ENCODE measurements at regions not wholly inside any gene's neighbourhood (a gene's known extent, or its start where the extent isn't known, plus 50 kb on each side); places are given as distances from the start of the nearest gene placed in this dataset.

GRCh38 chr20:11976966-11977365 lies 59.3 kb downstream of the BTBD3 start:
- H3K9me3 ChIP-seq (ENCODE audit: control insufficient read depth, low read length) = peaks cover 4% of the 10 kb centered on the region
- peaks cover 4% of the 10 kb centered on the region for H3K27me3 ChIP-seq (replicated peaks; ENCODE audit: control insufficient read depth, insufficient read depth, low read length)
- H3K36me3 ChIP-seq (ENCODE audit: control insufficient read depth, insufficient read depth, low read length, severe bottlenecking) = no peaks in the 10 kb centered on the region
- no peak for DNase-seq (ENCODE audit: low read depth)
- H3K4me3 ChIP-seq (ENCODE audit: low read length) = no peak overlapping the region
- no peak overlapping the region for H3K9ac ChIP-seq (ENCODE audit: low read length)
- no peaks in the 10 kb centered on the region for H3K4me1 ChIP-seq (ENCODE audit: control insufficient read depth, insufficient read depth, low read length)

GRCh38 chr20:11978496-11978895 lies 60.8 kb downstream of the BTBD3 start:
- Histone ChIP-seq H3K4me1 (ENCODE audit: control insufficient read depth, insufficient read depth, low read length) (no peaks in the 10 kb centered on the region), H3K9me3 (ENCODE audit: control insufficient read depth, low read length) (peaks cover 4% of the 10 kb centered on the region), H3K36me3 (ENCODE audit: control insufficient read depth, insufficient read depth, low read length, severe bottlenecking) (no peaks in the 10 kb centered on the region), H3K9ac (ENCODE audit: low read length) (no peak overlapping the region), H3K4me3 (ENCODE audit: low read length) (no peak overlapping the region), H3K27me3 (replicated peaks; ENCODE audit: control insufficient read depth, insufficient read depth, low read length) (peaks cover 6% of the 10 kb centered on the region)
- DNase-seq (ENCODE audit: low read depth) = no peak

GRCh38 chr20:11979306-11979990 lies 61.8 kb downstream of the BTBD3 start:
- H3K9ac ChIP-seq (ENCODE audit: low read length) = no peak overlapping the region
- H3K4me1 ChIP-seq (ENCODE audit: control insufficient read depth, insufficient read depth, low read length) = no peaks in the 10 kb centered on the region
- peaks cover 6% of the 10 kb centered on the region for H3K27me3 ChIP-seq (replicated peaks; ENCODE audit: control insufficient read depth, insufficient read depth, low read length)
- no peaks in the 10 kb centered on the region for H3K36me3 ChIP-seq (ENCODE audit: control insufficient read depth, insufficient read depth, low read length, severe bottlenecking)
- no peak overlapping the region for H3K4me3 ChIP-seq (ENCODE audit: low read length)
- H3K9me3 ChIP-seq (ENCODE audit: control insufficient read depth, low read length) = peaks cover 4% of the 10 kb centered on the region
- DNase-seq (ENCODE audit: low read depth) = no peak

GRCh38 chr20:11980263-11980662 lies 62.6 kb downstream of the BTBD3 start:
- Histone ChIP-seq H3K4me1 (ENCODE audit: control insufficient read depth, insufficient read depth, low read length) (no peaks in the 10 kb centered on the region), H3K36me3 (ENCODE audit: control insufficient read depth, insufficient read depth, low read length, severe bottlenecking) (no peaks in the 10 kb centered on the region), H3K4me3 (ENCODE audit: low read length) (no peak overlapping the region), H3K27me3 (replicated peaks; ENCODE audit: control insufficient read depth, insufficient read depth, low read length) (peaks cover 6% of the 10 kb centered on the region), H3K9ac (ENCODE audit: low read length) (no peak overlapping the region), H3K9me3 (ENCODE audit: control insufficient read depth, low read length) (peaks cover 4% of the 10 kb centered on the region)
- DNase-seq (ENCODE audit: low read depth) = no peak

GRCh38 chr20:11981366-11981947 lies 63.8 kb downstream of the BTBD3 start:
- H3K4me3 ChIP-seq (ENCODE audit: low read length) = no peak overlapping the region
- H3K4me1 ChIP-seq (ENCODE audit: control insufficient read depth, insufficient read depth, low read length) = no peaks in the 10 kb centered on the region
- peaks cover 6% of the 10 kb centered on the region for H3K27me3 ChIP-seq (replicated peaks; ENCODE audit: control insufficient read depth, insufficient read depth, low read length)
- no peaks in the 10 kb centered on the region for H3K36me3 ChIP-seq (ENCODE audit: control insufficient read depth, insufficient read depth, low read length, severe bottlenecking)
- H3K9me3 ChIP-seq (ENCODE audit: control insufficient read depth, low read length) = peaks cover 2% of the 10 kb centered on the region
- DNase-seq (ENCODE audit: low read depth) = no peak
- no peak overlapping the region for H3K9ac ChIP-seq (ENCODE audit: low read length)

- no peaks in the 10 kb centered on the region for H3K4me1 ChIP-seq (ENCODE audit: control insufficient read depth, insufficient read depth, low read length)
- no peaks in the 10 kb centered on the region for H3K9me3 ChIP-seq (ENCODE audit: control insufficient read depth, low read length)
- no peaks in the 10 kb centered on the region for H3K36me3 ChIP-seq (ENCODE audit: control insufficient read depth, insufficient read depth, low read length, severe bottlenecking)
- no peak overlapping the region for H3K4me3 ChIP-seq (ENCODE audit: low read length)
- peaks cover 6% of the 10 kb centered on the region for H3K27me3 ChIP-seq (replicated peaks; ENCODE audit: control insufficient read depth, insufficient read depth, low read length)
- DNase-seq (ENCODE audit: low read depth) = no peak
- no peak overlapping the region for H3K9ac ChIP-seq (ENCODE audit: low read length)
These were observed 64.7 kb downstream of the BTBD3 start for GRCh38 chr20:11982289-11982954.

- Histone ChIP-seq H3K4me3 (ENCODE audit: low read length) (no peak overlapping the region), H3K9ac (ENCODE audit: low read length) (no peak overlapping the region), H3K27me3 (replicated peaks; ENCODE audit: control insufficient read depth, insufficient read depth, low read length) (peaks cover 6% of the 10 kb centered on the region), H3K4me1 (ENCODE audit: control insufficient read depth, insufficient read depth, low read length) (no peaks in the 10 kb centered on the region), H3K36me3 (ENCODE audit: control insufficient read depth, insufficient read depth, low read length, severe bottlenecking) (no peaks in the 10 kb centered on the region), H3K9me3 (ENCODE audit: control insufficient read depth, low read length) (no peaks in the 10 kb centered on the region)
- no peak for DNase-seq (ENCODE audit: low read depth)
These were observed 65.3 kb downstream of the BTBD3 start for GRCh38 chr20:11982955-11983470.

- H3K4me1 ChIP-seq (ENCODE audit: control insufficient read depth, insufficient read depth, low read length) = no peaks in the 10 kb centered on the region
- H3K4me3 ChIP-seq (ENCODE audit: low read length) = no peak overlapping the region
- no peak for DNase-seq (ENCODE audit: low read depth)
- H3K36me3 ChIP-seq (ENCODE audit: control insufficient read depth, insufficient read depth, low read length, severe bottlenecking) = no peaks in the 10 kb centered on the region
- no peaks in the 10 kb centered on the region for H3K9me3 ChIP-seq (ENCODE audit: control insufficient read depth, low read length)
- no peak overlapping the region for H3K9ac ChIP-seq (ENCODE audit: low read length)
- H3K27me3 ChIP-seq (replicated peaks; ENCODE audit: control insufficient read depth, insufficient read depth, low read length) = peaks cover 17% of the 10 kb centered on the region
These were observed 69.3 kb downstream of the BTBD3 start for GRCh38 chr20:11986954-11987353.

- Histone ChIP-seq H3K4me1 (ENCODE audit: control insufficient read depth, insufficient read depth, low read length) (no peaks in the 10 kb centered on the region), H3K9ac (ENCODE audit: low read length) (no peak overlapping the region), H3K27me3 (replicated peaks; ENCODE audit: control insufficient read depth, insufficient read depth, low read length) (peaks cover 17% of the 10 kb centered on the region), H3K36me3 (ENCODE audit: control insufficient read depth, insufficient read depth, low read length, severe bottlenecking) (no peaks in the 10 kb centered on the region), H3K9me3 (ENCODE audit: control insufficient read depth, low read length) (peaks cover 3% of the 10 kb centered on the region), H3K4me3 (ENCODE audit: low read length) (no peak overlapping the region)
- DNase-seq (ENCODE audit: low read depth) = no peak
These were observed 69.8 kb downstream of the BTBD3 start for GRCh38 chr20:11987526-11987925.

- Histone ChIP-seq H3K9me3 (ENCODE audit: control insufficient read depth, low read length) (peaks cover 4% of the 10 kb centered on the region), H3K4me3 (ENCODE audit: low read length) (no peak overlapping the region), H3K4me1 (ENCODE audit: control insufficient read depth, insufficient read depth, low read length) (no peaks in the 10 kb centered on the region), H3K36me3 (ENCODE audit: control insufficient read depth, insufficient read depth, low read length, severe bottlenecking) (no peaks in the 10 kb centered on the region), H3K27me3 (replicated peaks; ENCODE audit: control insufficient read depth, insufficient read depth, low read length) (peaks cover 11% of the 10 kb centered on the region), H3K9ac (ENCODE audit: low read length) (no peak overlapping the region)
- no peak for DNase-seq (ENCODE audit: low read depth)
These were observed 71.5 kb downstream of the BTBD3 start for GRCh38 chr20:11989018-11989771.

GRCh38 chr20:11992426-11992825 lies 74.7 kb downstream of the BTBD3 start:
- no peaks in the 10 kb centered on the region for H3K4me1 ChIP-seq (ENCODE audit: control insufficient read depth, insufficient read depth, low read length)
- H3K4me3 ChIP-seq (ENCODE audit: low read length) = no peak overlapping the region
- no peaks in the 10 kb centered on the region for H3K36me3 ChIP-seq (ENCODE audit: control insufficient read depth, insufficient read depth, low read length, severe bottlenecking)
- H3K9ac ChIP-seq (ENCODE audit: low read length) = no peak overlapping the region
- DNase-seq (ENCODE audit: low read depth) = no peak
- H3K9me3 ChIP-seq (ENCODE audit: control insufficient read depth, low read length) = peaks cover 4% of the 10 kb centered on the region
- H3K27me3 ChIP-seq (replicated peaks; ENCODE audit: control insufficient read depth, insufficient read depth, low read length) = peaks cover 11% of the 10 kb centered on the region

Measured in adipocyte (in vitro differentiated cells).